GM10266 (cell line): ENCODE measurements at regions not wholly inside any gene's neighbourhood (a gene's known extent, or its start where the extent isn't known, plus 50 kb on each side); places are given as distances from the start of the nearest gene placed in this dataset.
"Not testable (repeated sequence)": the region's sequence is repeated elsewhere in the genome, so short reads cannot be mapped to it uniquely, and the experiment has no call there.

Experiments used
- DNase-seq: peaks from one replicate; pipeline ENCODE4 v3.0.0; 2012; ENCODE audit errors: extremely low spot score

- not testable (repeated sequence) for DNase-seq
Observed at GRCh38 chr5:34096033-34096432, 53.0 kb upstream of the C1QTNF3 start.

GRCh38 chr5:34099891-34100290, 56.9 kb upstream of the C1QTNF3 start:
- not testable (repeated sequence) for DNase-seq

DNA sequence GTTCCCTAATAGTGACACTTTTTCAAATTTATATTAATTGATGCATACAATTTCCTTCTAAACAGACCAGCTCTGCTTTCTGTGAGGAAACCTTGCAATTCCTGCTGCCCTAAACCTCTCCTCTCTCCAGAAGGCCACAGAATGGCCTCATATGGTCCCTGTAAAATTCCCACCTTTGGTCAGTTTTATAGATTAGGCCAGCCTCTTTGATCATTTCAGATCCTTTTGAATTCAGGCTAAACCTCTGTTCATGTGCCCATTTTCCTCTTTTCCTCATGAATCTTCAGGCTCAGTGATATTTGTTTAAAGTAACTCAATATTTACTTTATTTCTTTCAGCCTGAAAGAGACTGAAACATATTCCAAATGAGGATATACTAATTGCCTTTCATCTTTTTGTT, 58.6 kb upstream of the C1QTNF3 start:
- not testable (repeated sequence) for DNase-seq

- not testable (repeated sequence) for DNase-seq
Observed at GRCh38 chr5:34108897-34109296, 65.9 kb upstream of the C1QTNF3 start.

DNA sequence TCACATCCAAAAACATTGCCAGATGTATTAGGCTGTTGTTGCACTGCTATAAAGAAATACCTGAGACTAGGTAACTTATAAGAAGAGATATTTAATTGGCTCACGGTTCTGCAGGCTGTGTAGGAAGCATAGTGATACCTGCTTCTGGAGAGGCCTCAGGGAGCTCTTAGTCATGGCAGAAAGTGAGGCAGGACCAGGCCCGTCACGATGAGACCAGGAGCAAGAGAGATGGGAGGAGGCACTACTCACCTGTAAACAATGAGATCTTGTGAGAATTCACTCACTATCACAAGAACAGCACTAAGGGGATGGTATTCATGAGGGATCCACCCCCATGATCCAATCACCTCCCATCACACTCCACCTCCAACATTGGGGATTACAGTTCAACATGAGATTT, 81.3 kb upstream of the C1QTNF3 start:
- DNase-seq = not testable (repeated sequence)

- not testable (repeated sequence) for DNase-seq
Observed at GRCh38 chr5:34125354-34125753, 82.3 kb upstream of the C1QTNF3 start.

DNA sequence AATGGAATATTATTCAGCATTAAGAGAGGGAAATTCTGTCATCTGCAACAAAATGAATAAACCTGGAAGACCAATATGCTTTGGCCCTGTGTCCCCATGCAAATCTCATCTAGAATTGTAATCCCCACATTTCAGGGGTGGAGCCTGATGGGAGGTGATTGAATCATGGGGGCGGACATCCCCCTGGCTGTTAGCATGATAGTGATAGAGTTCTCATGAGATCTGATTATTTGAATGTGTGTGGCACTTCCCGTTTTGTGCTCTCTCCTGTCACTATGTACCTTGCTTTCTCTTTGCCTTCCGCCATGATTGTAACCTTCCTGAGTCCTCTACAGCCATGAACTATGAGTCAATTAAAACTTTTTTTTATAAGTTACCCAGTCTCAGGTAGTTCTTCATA, 83.7 kb upstream of the C1QTNF3 start:
- DNase-seq = not testable (repeated sequence)

DNA sequence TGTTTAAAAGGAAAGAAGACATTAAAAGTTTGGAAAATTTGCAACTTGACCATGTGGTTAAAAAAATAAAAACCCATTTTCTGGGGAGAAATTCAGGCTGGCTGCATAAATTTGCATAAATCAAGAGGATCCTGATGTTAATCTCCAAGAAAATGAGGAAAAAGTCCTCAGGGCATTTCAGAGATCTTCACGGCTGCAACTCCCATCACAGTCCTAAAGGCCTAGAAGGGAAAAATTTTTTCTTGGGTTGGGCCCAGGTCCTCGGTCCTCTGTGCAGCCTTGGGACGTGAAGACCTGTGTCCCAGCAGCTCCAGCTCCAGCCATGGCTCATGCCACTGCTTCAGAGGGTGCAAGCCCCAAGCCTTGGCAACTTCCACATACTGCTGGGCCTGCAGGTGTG, 84.8 kb upstream of the C1QTNF3 start:
- not testable (repeated sequence) for DNase-seq

GRCh38 chr5:34128890-34129289, 85.9 kb upstream of the C1QTNF3 start:
- DNase-seq = not testable (repeated sequence)

- not testable (repeated sequence) for DNase-seq
Observed at GRCh38 chr5:34154988-34155387, 112.0 kb upstream of the C1QTNF3 start.

GRCh38 chr5:34156703-34157414, 113.8 kb upstream of the C1QTNF3 start:
- not testable (repeated sequence) for DNase-seq

DNA sequence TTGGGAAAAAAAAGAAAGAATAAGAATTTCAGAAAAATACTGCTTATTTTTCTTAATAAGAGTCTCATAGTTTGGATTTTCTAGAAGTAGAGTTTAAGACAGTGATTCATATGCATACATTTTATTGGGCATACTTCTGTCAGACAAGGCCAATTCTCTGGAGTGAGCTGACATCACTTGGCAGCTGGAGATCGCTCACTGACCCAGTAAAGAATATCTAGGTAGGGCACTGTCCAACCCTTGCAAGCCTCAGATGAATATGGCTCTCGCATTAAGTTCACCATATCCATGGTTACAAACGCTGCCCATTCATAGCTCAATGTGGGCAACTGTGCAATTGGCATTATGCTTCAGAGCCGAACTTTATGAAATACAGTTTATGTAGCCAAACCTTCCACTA, 117.9 kb upstream of the C1QTNF3 start:
- DNase-seq = not testable (repeated sequence)

GRCh38 chr5:34171398-34171797, 128.4 kb upstream of the C1QTNF3 start:
- DNase-seq = not testable (repeated sequence)

DNA sequence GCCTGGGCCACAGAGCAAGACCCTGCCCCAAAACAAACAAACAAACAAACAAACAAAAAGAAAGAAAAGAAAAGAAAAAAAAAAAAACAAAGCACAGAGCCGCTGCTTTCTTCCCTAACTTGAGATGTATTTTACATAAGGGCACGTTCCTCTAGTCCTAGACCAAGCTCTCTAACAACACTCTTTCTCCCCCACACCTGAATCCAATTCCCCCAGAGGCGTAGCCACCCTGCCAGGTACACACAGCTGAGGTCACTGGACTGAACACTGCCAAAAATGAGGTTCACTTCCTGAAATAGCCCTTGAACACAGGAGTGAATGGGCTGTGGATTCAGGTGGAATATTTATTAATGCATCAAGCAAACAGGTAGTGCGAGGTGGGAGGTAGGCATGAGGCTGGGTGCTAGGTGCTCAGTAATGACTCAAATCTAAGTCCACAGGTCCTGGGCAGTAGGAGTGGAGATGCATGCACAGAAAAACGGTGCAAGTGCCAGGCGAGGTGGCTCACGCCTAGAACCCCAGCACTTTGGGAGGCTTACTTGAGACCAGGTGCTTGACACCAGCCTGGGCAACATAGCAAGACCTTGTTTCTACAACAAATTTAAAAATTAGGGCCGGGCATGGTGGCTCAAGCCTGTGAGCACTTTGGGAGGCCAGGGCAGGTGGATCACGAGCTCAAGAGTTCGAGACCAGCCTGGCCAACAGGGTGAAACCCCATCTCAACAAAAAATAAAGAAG, 136.6 kb upstream of the C1QTNF3 start:
- DNase-seq = not testable (repeated sequence)

DNA sequence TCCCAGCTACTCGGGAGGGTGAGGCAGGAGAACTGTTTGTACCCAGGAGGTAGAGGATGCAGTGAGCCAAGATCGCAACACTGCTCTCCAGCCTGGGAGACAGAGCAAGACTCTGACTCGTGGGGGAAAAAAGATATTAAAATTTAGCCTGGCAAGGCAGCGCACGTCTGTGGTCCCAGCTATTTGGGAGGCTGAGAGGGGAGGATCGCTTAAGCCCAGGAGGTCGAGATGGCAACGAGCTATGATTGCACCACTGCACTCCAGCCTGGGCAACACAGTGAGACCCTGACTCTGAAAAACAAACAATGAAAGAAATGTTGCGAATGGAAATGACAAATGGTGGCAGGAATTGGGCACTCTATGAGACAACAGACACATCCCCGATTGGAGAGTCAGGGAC, 137.2 kb upstream of the C1QTNF3 start:
- DNase-seq = not testable (repeated sequence)

DNA sequence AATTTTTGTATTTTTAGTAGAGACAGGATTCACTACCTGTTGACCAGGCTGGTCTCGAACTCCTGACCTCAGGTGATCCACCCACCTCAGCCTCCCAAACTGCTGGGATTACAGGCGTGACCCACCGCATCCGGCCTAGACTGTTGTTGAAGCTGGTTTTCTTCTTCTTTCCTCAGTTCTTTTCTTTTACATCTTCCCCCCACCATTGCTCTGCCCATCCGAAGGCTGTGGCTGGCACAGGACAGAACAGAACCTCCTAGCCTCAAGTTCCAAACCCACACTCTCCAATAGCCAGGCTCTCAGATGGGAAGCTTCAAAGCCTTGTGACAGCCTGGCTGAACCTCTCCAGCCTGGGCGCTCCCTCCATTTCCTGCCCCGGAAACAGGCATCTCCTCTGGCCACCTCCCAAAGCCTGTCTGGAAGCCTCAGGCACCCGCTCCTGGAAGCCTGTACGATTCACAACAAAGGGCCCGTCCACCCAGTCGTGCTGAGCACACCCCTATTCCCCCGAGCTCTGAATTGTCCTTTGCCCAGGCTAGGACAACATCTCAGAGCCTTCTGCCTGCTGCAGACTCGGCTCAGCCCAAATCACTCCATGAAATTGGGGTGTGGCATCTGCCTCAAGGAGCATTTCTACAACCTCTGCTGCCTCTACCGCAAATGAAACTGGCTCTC, 138.1 kb upstream of the C1QTNF3 start:
- DNase-seq = not testable (repeated sequence)

GRCh38 chr5:34185005-34185404, 142.0 kb upstream of the C1QTNF3 start:
- not testable (repeated sequence) for DNase-seq

DNA sequence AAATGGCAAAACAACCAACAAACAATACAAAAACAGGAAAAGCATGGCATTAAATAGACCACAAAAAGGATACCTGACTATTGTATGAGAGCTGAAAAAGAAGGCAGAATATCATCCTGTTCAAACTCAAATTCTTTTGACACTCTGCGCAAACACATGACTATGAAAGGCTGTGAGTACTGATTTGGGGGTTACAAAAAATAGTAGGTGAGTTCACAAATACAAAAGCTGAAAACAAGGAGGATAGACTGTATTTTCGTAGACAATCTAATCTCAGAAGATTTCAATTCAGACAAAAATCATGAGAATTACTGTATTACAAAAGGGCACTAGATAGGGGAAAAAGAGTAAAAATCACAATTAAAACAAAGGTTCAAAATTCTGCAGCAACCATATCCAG, 142.6 kb upstream of the C1QTNF3 start:
- DNase-seq = not testable (repeated sequence)

GRCh38 chr5:34186108-34186507, 143.1 kb upstream of the C1QTNF3 start:
- not testable (repeated sequence) for DNase-seq

DNA sequence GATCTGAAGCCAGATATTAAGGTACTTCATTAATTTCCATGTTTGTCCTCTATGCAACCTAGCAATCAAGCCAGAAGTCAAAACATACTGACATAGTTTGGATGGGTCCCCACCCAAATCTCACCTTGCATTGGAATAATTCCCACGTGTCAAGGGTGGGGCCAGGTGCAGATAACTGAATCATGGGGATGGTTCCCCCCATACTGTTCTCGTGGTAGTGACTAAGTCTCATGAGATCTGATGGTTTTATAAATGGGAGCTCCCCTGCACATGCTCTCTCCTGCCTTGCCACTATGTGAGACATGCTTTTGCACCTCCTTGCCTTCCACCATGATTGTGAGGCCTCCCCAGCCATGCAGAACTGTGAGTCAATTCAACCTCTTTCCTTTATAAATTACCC, 143.9 kb upstream of the C1QTNF3 start:
- DNase-seq = not testable (repeated sequence)

DNA sequence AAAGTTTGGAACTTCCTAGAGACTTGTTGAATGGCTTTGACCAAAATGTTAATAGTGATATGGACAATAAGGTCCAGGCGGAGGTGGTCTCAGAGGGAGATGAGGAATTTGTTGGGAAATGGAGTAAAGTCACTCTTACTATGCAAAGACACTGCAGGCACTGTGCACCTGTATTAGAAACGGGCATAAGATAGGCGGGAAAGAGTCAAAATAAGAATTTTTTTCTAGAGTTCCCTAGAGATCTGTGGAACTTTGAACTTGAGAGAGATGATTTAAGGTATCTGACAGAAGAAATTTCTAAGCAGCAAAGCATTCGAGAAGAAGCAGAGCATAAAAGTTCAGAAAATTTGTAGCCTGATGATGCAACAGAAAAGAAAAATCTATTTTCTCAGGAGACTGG, 144.4 kb upstream of the C1QTNF3 start:
- not testable (repeated sequence) for DNase-seq
